ENCODE measurements at regions not wholly inside any gene's neighbourhood (a gene's known extent, or its start where the extent isn't known, plus 50 kb on each side); places are given as distances from the start of the nearest gene placed in this dataset.

- TF ChIP-seq CTCF (IDR thresholded peaks at IDR 0.05) (no peak), POLR2A (IDR thresholded peaks at IDR 0.05) (no peak)
- Histone ChIP-seq H3K27ac (no peak overlapping the region), H3K4me1 (no peaks in the 10 kb centered on the region), H3K27me3 (no peaks in the 10 kb centered on the region), H3K9me3 (no peaks in the 10 kb centered on the region), H3K4me3 (no peak overlapping the region), H3K36me3 (no peaks in the 10 kb centered on the region)
- DNase-seq = no peak
Observed at GRCh38 chr3:118080889-118081288, 953.8 kb downstream of the IGSF11 start.

GRCh38 chr3:118088696-118089095 is 946.0 kb downstream of the IGSF11 start:
- TF ChIP-seq CTCF (IDR thresholded peaks at IDR 0.05) (no peak), POLR2A (IDR thresholded peaks at IDR 0.05) (no peak)
- Histone ChIP-seq H3K36me3 (no peaks in the 10 kb centered on the region), H3K9me3 (no peaks in the 10 kb centered on the region), H3K27me3 (no peaks in the 10 kb centered on the region), H3K4me1 (no peaks in the 10 kb centered on the region), H3K4me3 (no peak overlapping the region), H3K27ac (no peak overlapping the region)
- no peak for DNase-seq

- DNase-seq = no peak
Observed at GRCh38 chr3:118089563-118089962, 945.1 kb downstream of the IGSF11 start.

GRCh38 chr3:118097226-118097625 is 937.4 kb downstream of the IGSF11 start:
- Histone ChIP-seq H3K27me3 (no peaks in the 10 kb centered on the region), H3K27ac (no peak overlapping the region), H3K4me3 (no peak overlapping the region), H3K4me1 (no peaks in the 10 kb centered on the region), H3K36me3 (no peaks in the 10 kb centered on the region), H3K9me3 (no peaks in the 10 kb centered on the region)
- TF ChIP-seq CTCF (IDR thresholded peaks at IDR 0.05) (no peak), POLR2A (IDR thresholded peaks at IDR 0.05) (no peak)
- no peak for DNase-seq

More at GRCh38 chr3:118089563-118089962, 945.1 kb downstream of the IGSF11 start:
- Histone ChIP-seq H3K27ac (no peak overlapping the region), H3K36me3 (no peaks in the 10 kb centered on the region), H3K9me3 (no peaks in the 10 kb centered on the region), H3K4me1 (no peaks in the 10 kb centered on the region), H3K27me3 (no peaks in the 10 kb centered on the region), H3K4me3 (no peak overlapping the region)
- TF ChIP-seq POLR2A (IDR thresholded peaks at IDR 0.05) (no peak), CTCF (IDR thresholded peaks at IDR 0.05) (no peak)

- Histone ChIP-seq H3K4me3 (no peak overlapping the region), H3K36me3 (no peaks in the 10 kb centered on the region), H3K27ac (no peak overlapping the region), H3K4me1 (no peaks in the 10 kb centered on the region), H3K27me3 (no peaks in the 10 kb centered on the region), H3K9me3 (no peaks in the 10 kb centered on the region)
- TF ChIP-seq POLR2A (IDR thresholded peaks at IDR 0.05) = no peak
- no peak for TF ChIP-seq CTCF (IDR thresholded peaks at IDR 0.05)
- DNase-seq = no peak
Observed at GRCh38 chr3:118097660-118098059, 937.0 kb downstream of the IGSF11 start.

- no peaks in the 10 kb centered on the region for H3K9me3 ChIP-seq
- no peak overlapping the region for H3K4me3 ChIP-seq
- H3K27ac ChIP-seq = no peak overlapping the region
- no peaks in the 10 kb centered on the region for H3K36me3 ChIP-seq
- no peaks in the 10 kb centered on the region for H3K27me3 ChIP-seq
- no peak for DNase-seq
- no peak for TF ChIP-seq CTCF (IDR thresholded peaks at IDR 0.05)
- no peak for TF ChIP-seq POLR2A (IDR thresholded peaks at IDR 0.05)
- H3K4me1 ChIP-seq = no peaks in the 10 kb centered on the region
Observed at GRCh38 chr3:118098827-118099226, 935.8 kb downstream of the IGSF11 start.

All from Peyer's patch (tissue), 4 donors.